Body of pancreas (tissue), 4 donors: ENCODE measurements at regions not wholly inside any gene's neighbourhood (a gene's known extent, or its start where the extent isn't known, plus 50 kb on each side); places are given as distances from the start of the nearest gene placed in this dataset.

Source experiments
- ATAC-seq: fragments of 150-250 bp; one replicate; pipeline ENCODE4 v1.9.1; 2016
- DNase-seq, 4 donors: peaks; one replicate each; pipeline ENCODE4 v3.0.0-alpha.2; 2019
- H3K27ac ChIP-seq, 4 donors: fragments of 200-600 bp; sonication (generic); 1 replicate in 3 of 4; 2 replicates in 1 of 4; pipeline versions ENCODE4 v1.5.1 to v1.6.1; 2016 to 2019; ENCODE audit warnings: mild to moderate bottlenecking in 1 of 4, mixed read lengths in 1 of 4, moderate library complexity in 1 of 4
- H3K27me3 ChIP-seq, 2 donors: fragments of 200-600 bp; sonication (generic); one replicate each; pipeline ENCODE4 v1.6.0; 2016; ENCODE audit warnings: mild to moderate bottlenecking in 1 of 2
- H3K36me3 ChIP-seq, 2 donors: fragments of 200-600 bp; sonication (generic); replicated peaks in 1 of 2; 2 replicates each; pipeline ENCODE4 v1.5.1; 2016; ENCODE audit warnings: low read depth in 2 of 2; ENCODE audit not compliant: insufficient read depth in 1 of 2
- H3K4me1 ChIP-seq: fragments of 200-600 bp; sonication (generic); one replicate; pipeline ENCODE4 v1.6.0; 2016
- H3K4me3 ChIP-seq, 2 donors: fragments of 200-600 bp; sonication (generic); 1 replicate in 1 of 2; 2 replicates in 1 of 2; pipeline ENCODE4 v1.5.1; 2016 to 2019
- H3K9me3 ChIP-seq, 3 donors: fragments of 200-600 bp; sonication (generic); 1 replicate in 2 of 3; 2 replicates in 1 of 3; pipeline ENCODE4 v1.5.1; 2016
- POLR2A ChIP-seq, 3 donors: fragments of 450-650 bp; IDR thresholded peaks; one replicate each; pipeline ENCODE4 v1.6.1; 2016; ENCODE audit warnings: antibody characterized with exemption in 3 of 3, mild to moderate bottlenecking in 2 of 3
- WGBS, 2 donors: methylation state at CpG; one replicate each; pipeline ENCODE4 v1.1.5; 2017; 5-methylcytosine and 5-hydroxymethylcytosine counted together
- intact Hi-C: fragments of 100-400 bp; cut with DNase I; formaldehyde crosslinking; loops from one replicate; pipeline ENCODE4 v1.15.1; 2023
- TF ChIP-seq, protein P1 (sequence below), 7 experiments: fragments of 450-650 bp in 4 of 7; fragments of 200-600 bp in 3 of 7; sonication (generic) in 3 of 7; IDR thresholded peaks; one replicate each; pipeline ENCODE4 v1.5.1; 2016 to 2019; ENCODE audit warnings: antibody characterized with exemption in 7 of 7

DNA sequence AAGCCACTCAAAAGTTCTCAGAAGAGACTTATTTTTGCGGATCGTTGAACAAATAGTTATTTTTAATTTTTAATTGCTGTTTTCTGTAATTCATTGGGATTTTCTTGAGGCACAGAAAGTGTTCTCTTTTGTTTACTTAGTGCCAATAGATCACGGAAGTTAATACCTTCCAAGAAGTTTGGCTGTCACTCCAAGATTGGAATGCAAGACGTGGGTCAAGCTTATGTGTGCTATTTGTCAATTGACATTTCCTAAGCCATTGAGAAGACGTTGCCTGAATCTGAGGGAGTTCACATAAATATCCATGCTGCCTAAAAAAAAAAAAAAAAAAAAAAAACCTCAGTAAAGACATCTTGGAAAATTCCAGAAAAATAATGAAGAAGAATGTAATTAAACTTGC, 1071.4 kb upstream of the ADGRB3 start:
- intact Hi-C loops = no loop called here
- DNase-seq (no peak), ATAC-seq (no peak)
- H3K4me3 ChIP-seq = no peak overlapping the region
- no peaks in the 10 kb centered on the region for H3K4me1 ChIP-seq
- no peak for TF ChIP-seq POLR2A (IDR thresholded peaks at IDR 0.05)
- TF ChIP-seq, protein P1, sequence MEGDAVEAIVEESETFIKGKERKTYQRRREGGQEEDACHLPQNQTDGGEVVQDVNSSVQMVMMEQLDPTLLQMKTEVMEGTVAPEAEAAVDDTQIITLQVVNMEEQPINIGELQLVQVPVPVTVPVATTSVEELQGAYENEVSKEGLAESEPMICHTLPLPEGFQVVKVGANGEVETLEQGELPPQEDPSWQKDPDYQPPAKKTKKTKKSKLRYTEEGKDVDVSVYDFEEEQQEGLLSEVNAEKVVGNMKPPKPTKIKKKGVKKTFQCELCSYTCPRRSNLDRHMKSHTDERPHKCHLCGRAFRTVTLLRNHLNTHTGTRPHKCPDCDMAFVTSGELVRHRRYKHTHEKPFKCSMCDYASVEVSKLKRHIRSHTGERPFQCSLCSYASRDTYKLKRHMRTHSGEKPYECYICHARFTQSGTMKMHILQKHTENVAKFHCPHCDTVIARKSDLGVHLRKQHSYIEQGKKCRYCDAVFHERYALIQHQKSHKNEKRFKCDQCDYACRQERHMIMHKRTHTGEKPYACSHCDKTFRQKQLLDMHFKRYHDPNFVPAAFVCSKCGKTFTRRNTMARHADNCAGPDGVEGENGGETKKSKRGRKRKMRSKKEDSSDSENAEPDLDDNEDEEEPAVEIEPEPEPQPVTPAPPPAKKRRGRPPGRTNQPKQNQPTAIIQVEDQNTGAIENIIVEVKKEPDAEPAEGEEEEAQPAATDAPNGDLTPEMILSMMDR (IDR thresholded peaks at IDR 0.05) = no peak
- H3K36me3 ChIP-seq = no peaks in the 10 kb centered on the region
- no peaks in the 10 kb centered on the region for H3K27me3 ChIP-seq
- no peaks in the 10 kb centered on the region for H3K9me3 ChIP-seq
- 44 to 45% methylated on average over 5 of the region's 5 CpGs for WGBS, 2 donors
- no peak overlapping the region for H3K27ac ChIP-seq

DNA sequence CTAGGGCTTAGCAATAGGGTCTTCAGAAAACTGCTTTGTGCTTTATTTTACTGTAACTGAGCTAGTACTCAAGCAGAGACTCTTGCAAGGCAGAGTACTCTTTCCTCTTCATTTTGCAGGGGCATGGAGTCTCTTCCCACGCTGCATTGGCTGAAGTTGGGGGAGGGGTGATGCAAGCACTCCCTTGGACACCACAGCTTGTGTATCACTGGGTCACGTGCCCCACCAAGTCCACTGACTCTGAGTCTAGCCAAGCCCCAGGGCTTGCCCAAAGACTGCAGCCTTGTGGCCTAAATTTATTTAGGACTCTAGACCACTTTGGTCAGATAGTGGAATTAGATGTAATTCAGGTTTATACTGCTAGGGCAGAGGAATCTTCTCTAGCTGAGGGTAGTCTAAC, 1075.0 kb upstream of the ADGRB3 start:
- 38 to 54% methylated on average over 2 of the region's 2 CpGs for WGBS, 2 donors
- ATAC-seq = no peak

DNA sequence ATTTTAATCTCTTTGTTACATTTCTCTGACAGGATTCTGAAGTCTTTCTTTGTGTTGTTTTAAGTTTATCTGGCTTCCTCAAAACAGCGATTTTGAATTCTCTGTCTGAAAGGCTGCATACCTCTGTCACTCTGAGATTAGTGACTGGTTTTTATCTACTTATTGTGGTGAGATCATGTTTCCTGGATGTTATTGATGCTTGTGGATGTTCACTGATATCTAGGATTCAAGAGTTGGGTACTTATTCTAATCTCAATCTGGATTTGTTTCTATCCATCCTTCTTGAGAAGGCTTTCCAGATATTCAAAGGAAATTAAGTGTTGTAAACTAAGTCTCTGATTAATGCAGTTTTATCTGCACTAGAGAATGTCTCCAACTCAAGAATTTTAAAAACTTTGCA, 1076.1 kb upstream of the ADGRB3 start:
- intact Hi-C loops = no loop called here
- no peaks in the 10 kb centered on the region for H3K36me3 ChIP-seq
- H3K27me3 ChIP-seq = no peaks in the 10 kb centered on the region
- DNase-seq = no peak
- ATAC-seq = no peak
- TF ChIP-seq, protein P1 (IDR thresholded peaks at IDR 0.05) = no peak
- TF ChIP-seq POLR2A (IDR thresholded peaks at IDR 0.05) = no peak
- no peaks in the 10 kb centered on the region for H3K9me3 ChIP-seq
- H3K4me3 ChIP-seq = no peak overlapping the region
- WGBS, 2 donors = 29 to 50% methylated on average over 1 of the region's 1 CpG
- no peaks in the 10 kb centered on the region for H3K4me1 ChIP-seq
- no peak overlapping the region for H3K27ac ChIP-seq

More for the DNA sequence above, 1075.0 kb upstream of the ADGRB3 start:
- intact Hi-C loops = no loop called here
- Histone ChIP-seq H3K4me3 (no peak overlapping the region), H3K27me3 (no peaks in the 10 kb centered on the region), H3K9me3 (no peaks in the 10 kb centered on the region), H3K27ac (no peak overlapping the region), H3K36me3 (no peaks in the 10 kb centered on the region), H3K4me1 (no peaks in the 10 kb centered on the region)
- DNase-seq = no peak
- no peak for TF ChIP-seq POLR2A (IDR thresholded peaks at IDR 0.05)
- TF ChIP-seq, protein P1 (IDR thresholded peaks at IDR 0.05) = no peak

DNA sequence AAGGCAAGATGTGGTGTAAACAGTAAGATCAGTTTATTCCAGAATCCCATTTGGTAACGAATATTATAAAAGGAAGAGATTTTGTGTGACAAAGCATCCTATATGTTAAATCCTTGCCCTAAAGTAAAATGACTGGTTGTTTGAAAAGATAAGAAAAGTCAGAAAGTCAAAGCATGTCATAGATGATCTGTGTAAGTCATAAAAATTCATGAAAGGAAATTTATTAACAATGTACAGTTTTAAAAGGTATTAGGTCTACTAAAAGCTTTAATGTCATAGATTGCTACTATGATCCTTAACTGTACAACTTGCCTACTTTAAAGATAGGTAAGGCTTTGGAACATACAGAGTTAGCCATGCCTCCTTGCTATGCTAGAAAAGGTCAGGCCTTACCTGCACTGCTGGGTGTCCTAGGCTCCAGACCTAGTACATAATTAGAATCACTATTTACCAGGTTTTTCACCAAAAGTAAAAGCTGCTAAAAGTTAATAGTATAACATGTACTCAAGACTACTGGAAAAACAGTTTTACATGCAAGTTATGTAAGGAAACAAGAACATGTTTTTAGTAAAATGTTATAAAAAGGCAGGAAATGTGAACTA, 1090.1 kb upstream of the ADGRB3 start:
- Histone ChIP-seq H3K4me3 (no peak overlapping the region), H3K9me3 (no peaks in the 10 kb centered on the region), H3K4me1 (no peaks in the 10 kb centered on the region), H3K27me3 (no peaks in the 10 kb centered on the region), H3K36me3 (no peaks in the 10 kb centered on the region), H3K27ac (no peak overlapping the region)
- 60 to 67% methylated on average over 1 of the region's 1 CpG for WGBS, 2 donors
- ATAC-seq (no peak), DNase-seq (no peak)
- intact Hi-C loops = no loop called here
- no peak for TF ChIP-seq POLR2A (IDR thresholded peaks at IDR 0.05)
- TF ChIP-seq, protein P1 (IDR thresholded peaks at IDR 0.05) = no peak

- H3K4me1 ChIP-seq = no peaks in the 10 kb centered on the region
- no peaks in the 10 kb centered on the region for H3K9me3 ChIP-seq
- no peak for TF ChIP-seq POLR2A (IDR thresholded peaks at IDR 0.05)
- TF ChIP-seq, protein P1 (IDR thresholded peaks at IDR 0.05) = no peak
- intact Hi-C loops = no loop called here
- DNase-seq = no peak
- no peak overlapping the region for H3K27ac ChIP-seq
- no peaks in the 10 kb centered on the region for H3K27me3 ChIP-seq
- no peak for ATAC-seq
- no peak overlapping the region for H3K4me3 ChIP-seq
- H3K36me3 ChIP-seq = no peaks in the 10 kb centered on the region
Observed at GRCh38 chr6:67541586-67541985, 1093.5 kb upstream of the ADGRB3 start.
